Calu3 (cell line): ENCODE measurements at regions not wholly inside any gene's neighbourhood (a gene's known extent, or its start where the extent isn't known, plus 50 kb on each side); places are given as distances from the start of the nearest gene placed in this dataset.

ENCODE experiments used
- BruUV-seq: library from RNA; stranded (reverse); fragments of 400-500 nt; replicated peaks from 2 replicates; lab custom pipeline; 2021; lab: Mats Ljungman, UMichigan
- CTCF ChIA-PET: fragments of 300-600 bp; sonication (Branson Sonifier 250); formaldehyde crosslinking; loops from one replicate; lab custom pipeline; 2022; ENCODE audit warnings: antibody characterized with exemption; lab: Charles Lee
- DNase-seq: peaks from one replicate; pipeline ENCODE4 v3.0.0; 2022
- H3K27ac Mint-ChIP-seq: one replicate; pipeline ENCODE4 v1.8.0; 2022; ENCODE audit warnings: mixed read lengths; ENCODE audit not compliant: unreplicated experiment
- H3K27me3 Mint-ChIP-seq: one replicate; pipeline ENCODE4 v1.8.0; 2022; ENCODE audit warnings: mixed read lengths; ENCODE audit not compliant: unreplicated experiment
- H3K36me3 Mint-ChIP-seq: one replicate; pipeline ENCODE4 v1.8.0; 2022; ENCODE audit warnings: mild to moderate bottlenecking, moderate library complexity, mixed read lengths; ENCODE audit not compliant: insufficient read depth, unreplicated experiment
- H3K4me1 Mint-ChIP-seq: one replicate; pipeline ENCODE4 v1.8.0; 2022; ENCODE audit warnings: mild to moderate bottlenecking, low read depth, mixed read lengths; ENCODE audit not compliant: unreplicated experiment
- H3K4me3 Mint-ChIP-seq: one replicate; pipeline ENCODE4 v1.8.0; 2022; ENCODE audit warnings: mild to moderate bottlenecking, low read depth, moderate library complexity, mixed read lengths; ENCODE audit not compliant: unreplicated experiment
- H3K9me3 Mint-ChIP-seq: one replicate; pipeline ENCODE4 v1.8.0; 2022; ENCODE audit warnings: low read depth, mixed read lengths; ENCODE audit not compliant: unreplicated experiment
- CTCF ChIP-seq: fragments of 200-600 bp; IDR thresholded peaks from one replicate; pipeline ENCODE4 v1.8.0; 2022; ENCODE audit warnings: antibody characterized with exemption; ENCODE audit not compliant: unreplicated experiment
- intact Hi-C: fragments of 100-400 bp; cut with micrococcal nuclease; formaldehyde crosslinking; loops from one replicate; pipeline ENCODE4 v1.10.0; 2022; ENCODE audit not compliant: unreplicated experiment

GRCh38 chr13:111011899-111012298 is 97.0 kb upstream of the ANKRD10 start:
- TF ChIP-seq CTCF, result no peak
- H3K27me3 Mint-ChIP-seq, result no peaks in the 10 kb centered on the region
- CTCF ChIA-PET, result no interaction called here
- no peaks in the 10 kb centered on the region for H3K4me1 Mint-ChIP-seq
- no peak overlapping the region for H3K4me3 Mint-ChIP-seq
- intact Hi-C loops, result no loop called here
- H3K27ac Mint-ChIP-seq, result no peak overlapping the region
- no peaks in the 10 kb centered on the region for H3K9me3 Mint-ChIP-seq
- BruUV-seq, result no TSS peak
- no peaks in the 10 kb centered on the region for H3K36me3 Mint-ChIP-seq
- no peak for DNase-seq

- Mint-ChIP-seq H3K4me3 (no peak overlapping the region), H3K27me3 (no peaks in the 10 kb centered on the region), H3K27ac (no peak overlapping the region), H3K4me1 (no peaks in the 10 kb centered on the region), H3K9me3 (no peaks in the 10 kb centered on the region), H3K36me3 (no peaks in the 10 kb centered on the region)
- no TSS peak for BruUV-seq
- intact Hi-C loops, result no loop called here
- DNase-seq, result no peak
- no peak for TF ChIP-seq CTCF
- CTCF ChIA-PET, result no interaction called here
Observed at GRCh38 chr13:111008351-111008750, 93.5 kb upstream of the ANKRD10 start.

GRCh38 chr13:111007209-111007608 is 92.3 kb upstream of the ANKRD10 start:
- DNase-seq, result no peak
- no peak for TF ChIP-seq CTCF
- Mint-ChIP-seq H3K4me3 (no peak overlapping the region), H3K27me3 (no peaks in the 10 kb centered on the region), H3K27ac (no peak overlapping the region), H3K36me3 (no peaks in the 10 kb centered on the region), H3K9me3 (no peaks in the 10 kb centered on the region), H3K4me1 (no peaks in the 10 kb centered on the region)
- intact Hi-C loops, result no loop called here
- BruUV-seq, result no TSS peak
- CTCF ChIA-PET, result no interaction called here

GRCh38 chr13:111006506-111007031 is 91.7 kb upstream of the ANKRD10 start:
- DNase-seq, result no peak
- Mint-ChIP-seq H3K9me3 (no peaks in the 10 kb centered on the region), H3K27me3 (no peaks in the 10 kb centered on the region), H3K4me1 (no peaks in the 10 kb centered on the region), H3K4me3 (no peak overlapping the region), H3K27ac (no peak overlapping the region), H3K36me3 (no peaks in the 10 kb centered on the region)
- CTCF ChIA-PET, result no interaction called here
- TF ChIP-seq CTCF, result no peak
- no TSS peak for BruUV-seq
- intact Hi-C loops, result no loop called here
